ENCODE measurements at regions not wholly inside any gene's neighbourhood (a gene's known extent, or its start where the extent isn't known, plus 50 kb on each side); places are given as distances from the start of the nearest gene placed in this dataset.

GRCh38 chr4:60042231-60042652 is 1157.9 kb upstream of the ADGRL3 start:
- DNase-seq: no peak

GRCh38 chr4:60042941-60043340 is 1157.2 kb upstream of the ADGRL3 start:
- no peak for DNase-seq

DNA sequence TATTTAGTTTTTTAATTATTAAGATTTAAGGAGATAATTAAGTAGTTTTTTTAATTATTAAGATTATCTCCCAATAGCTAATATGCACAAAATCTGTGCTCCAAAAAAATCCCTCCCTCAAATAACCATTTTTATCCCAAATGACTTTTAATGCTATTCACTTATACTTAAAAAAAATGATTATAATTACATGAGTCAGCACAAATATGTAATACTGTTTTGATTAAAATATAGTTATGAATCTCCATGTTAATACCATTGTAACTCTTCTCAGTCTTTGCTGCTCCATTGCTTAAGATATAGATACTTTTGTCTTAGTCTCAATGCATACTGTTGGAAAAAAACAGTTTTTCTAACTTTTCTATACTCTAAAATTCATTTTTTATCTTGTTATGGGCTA is 1121.1 kb upstream of the ADGRL3 start:
- DNase-seq: no peak

GRCh38 chr4:60081839-60082238 is 1118.3 kb upstream of the ADGRL3 start:
- DNase-seq: no peak

DNA sequence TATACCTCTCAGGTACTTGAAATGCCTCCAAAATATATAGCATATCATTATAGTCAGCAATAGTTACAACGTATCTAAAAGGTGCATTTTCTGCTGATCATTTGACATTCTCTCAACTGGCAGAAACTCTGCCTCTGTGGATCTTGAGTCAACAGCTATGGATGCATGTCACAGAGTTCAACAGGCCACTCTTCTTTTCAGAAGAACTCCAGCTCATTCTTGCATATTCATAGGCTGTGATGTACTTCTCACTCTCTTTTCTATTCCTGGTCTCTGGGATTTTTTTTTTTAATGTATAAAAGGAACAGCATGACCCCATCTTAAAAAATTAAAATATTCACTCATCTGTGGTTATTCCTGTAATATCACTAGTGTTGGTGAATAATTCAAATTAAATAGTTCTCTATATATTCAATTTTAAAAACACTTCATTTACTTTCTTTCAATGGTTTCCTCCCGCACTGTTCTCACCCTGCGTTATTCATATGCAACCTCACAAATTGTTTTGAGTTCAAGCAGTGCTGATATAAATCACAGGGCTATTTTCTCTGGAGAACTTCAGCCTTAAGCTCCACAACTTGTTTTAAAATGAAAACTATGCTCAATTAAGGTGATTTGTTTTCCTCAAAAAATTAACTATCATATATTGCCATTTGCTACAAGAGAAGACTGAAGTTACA is 1111.2 kb upstream of the ADGRL3 start:
- DNase-seq: no peak

GRCh38 chr4:60089546-60090273 is 1110.4 kb upstream of the ADGRL3 start:
- no peak for DNase-seq

DNA sequence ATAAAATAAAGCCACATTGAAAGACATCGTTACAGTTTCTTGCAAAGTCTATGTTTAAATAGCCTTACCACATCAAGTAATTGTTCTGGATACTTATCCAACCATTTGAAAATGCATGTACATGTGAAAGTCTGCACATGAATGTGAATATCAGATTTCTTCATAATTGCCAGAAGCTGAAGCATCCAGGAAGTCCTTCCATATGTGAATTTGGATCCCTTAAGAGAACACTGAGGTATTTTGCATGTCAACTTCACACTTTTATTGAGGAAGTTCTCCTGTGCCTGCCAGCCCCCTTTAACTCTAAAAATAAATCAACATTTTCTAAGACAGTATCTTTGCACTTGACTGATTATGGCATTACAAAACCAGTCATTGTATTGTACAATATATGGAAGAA is 1103.5 kb upstream of the ADGRL3 start:
- DNase-seq: no peak

GRCh38 chr4:60116592-60116991 is 1083.5 kb upstream of the ADGRL3 start:
- no peak for DNase-seq

- no peak for DNase-seq
Observed at GRCh38 chr4:60117726-60118323, 1082.3 kb upstream of the ADGRL3 start.

GRCh38 chr4:60122820-60123219 is 1077.3 kb upstream of the ADGRL3 start:
- DNase-seq: no peak

DNA sequence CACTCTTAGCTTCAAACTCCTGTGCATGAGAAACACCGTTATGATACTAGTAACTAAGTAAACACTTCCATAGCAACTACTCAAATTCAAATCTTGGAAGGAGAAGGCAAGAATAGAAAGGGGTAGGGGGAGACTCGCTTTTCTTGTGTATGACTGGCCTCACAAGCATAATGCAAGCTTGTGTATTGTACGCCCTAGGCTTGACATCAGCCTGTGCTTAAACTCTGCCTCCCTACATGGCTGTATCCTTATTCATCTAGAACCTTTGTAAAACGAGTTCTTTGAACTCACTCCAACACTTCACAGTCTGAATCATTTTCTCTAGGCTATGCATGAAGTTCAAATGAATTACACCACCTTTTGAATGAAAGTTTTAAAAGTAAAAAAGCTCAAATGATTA is 1071.2 kb upstream of the ADGRL3 start:
- DNase-seq: no peak

DNA sequence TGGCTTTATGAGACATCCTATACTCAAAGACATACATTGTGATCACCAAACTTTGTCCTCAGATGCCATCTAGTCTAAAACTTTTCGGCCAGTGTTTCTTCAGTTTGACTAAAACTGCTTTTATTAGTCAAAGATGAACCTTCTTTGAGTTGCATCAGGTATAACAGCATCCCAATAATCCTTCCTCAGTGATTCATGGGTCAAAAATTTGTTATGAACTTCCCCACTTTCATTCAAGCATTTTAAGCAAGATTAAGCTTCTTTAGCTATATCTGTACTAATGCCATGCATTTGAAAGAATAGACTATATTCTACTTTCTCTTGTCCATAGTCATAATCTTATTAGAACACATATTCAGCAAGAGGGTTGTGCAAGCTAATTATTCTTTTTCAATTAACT is 1070.4 kb upstream of the ADGRL3 start:
- DNase-seq: no peak

DNA sequence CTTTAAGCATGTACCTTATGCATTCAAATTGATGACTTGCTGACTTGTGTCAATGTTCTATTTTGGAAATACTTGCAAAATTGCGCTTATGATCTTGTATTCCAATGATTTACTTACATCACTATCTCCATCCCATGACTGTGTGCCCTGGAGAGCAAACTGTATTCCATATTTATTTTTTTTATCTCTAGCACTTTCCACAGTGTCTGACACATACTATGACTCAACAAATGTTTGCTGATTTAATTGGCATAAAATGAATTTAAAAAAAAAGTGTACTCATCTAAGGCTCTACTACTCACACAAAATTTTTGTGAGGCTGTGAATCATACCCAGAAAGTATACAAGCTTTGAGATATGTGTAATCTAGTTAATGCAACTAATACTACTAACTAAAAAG is 1066.8 kb upstream of the ADGRL3 start:
- DNase-seq: no peak

GRCh38 chr4:60134099-60134498 is 1066.0 kb upstream of the ADGRL3 start:
- DNase-seq: no peak

GRCh38 chr4:60155088-60155487 is 1045.0 kb upstream of the ADGRL3 start:
- DNase-seq: no peak

GRCh38 chr4:60173103-60173502 is 1027.0 kb upstream of the ADGRL3 start:
- no peak for DNase-seq

DNA sequence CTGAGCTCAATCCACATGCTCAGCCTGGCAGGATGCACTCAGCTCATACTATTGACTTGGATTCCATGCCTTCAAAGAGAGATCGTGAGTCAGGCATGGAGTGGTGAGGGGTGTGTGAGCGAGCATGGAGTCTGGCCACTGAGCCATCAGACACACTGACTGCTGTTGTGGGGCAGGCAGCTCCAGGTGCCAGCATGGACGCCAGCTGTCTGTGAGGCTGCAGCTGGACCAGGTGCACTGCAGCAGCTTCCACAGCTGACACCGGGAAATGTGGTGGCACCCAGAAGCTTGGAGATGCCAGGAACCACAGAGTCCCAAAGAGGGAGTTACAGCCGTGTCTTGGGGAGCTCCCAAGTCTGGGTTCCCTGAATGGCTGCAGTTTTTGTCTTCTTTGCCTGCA is 1026.4 kb upstream of the ADGRL3 start:
- no peak for DNase-seq

- no peak for DNase-seq
Observed at GRCh38 chr4:60175241-60175640, 1024.9 kb upstream of the ADGRL3 start.

DNA sequence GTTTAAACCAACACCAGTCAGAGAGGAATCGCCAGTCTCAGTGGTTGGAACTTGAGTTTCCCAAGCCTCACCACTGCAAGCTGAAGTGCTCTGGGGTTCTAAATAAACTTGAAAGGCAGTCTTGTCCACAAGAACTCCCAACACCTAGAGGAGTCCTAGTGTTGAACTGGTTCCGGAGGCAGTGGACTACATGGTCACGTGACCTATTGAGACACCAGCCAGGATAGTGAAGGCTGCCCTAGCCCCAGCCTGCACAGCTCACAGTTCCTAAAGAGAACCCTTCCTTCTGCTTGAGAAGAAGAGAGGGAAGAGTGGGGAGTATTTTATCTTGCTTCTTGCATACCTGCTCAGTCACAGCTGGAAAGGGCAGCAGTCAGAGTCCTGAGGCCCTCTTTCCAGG is 1012.7 kb upstream of the ADGRL3 start:
- DNase-seq: no peak

GRCh38 chr4:60189286-60189685 is 1010.8 kb upstream of the ADGRL3 start:
- DNase-seq: no peak

DNA sequence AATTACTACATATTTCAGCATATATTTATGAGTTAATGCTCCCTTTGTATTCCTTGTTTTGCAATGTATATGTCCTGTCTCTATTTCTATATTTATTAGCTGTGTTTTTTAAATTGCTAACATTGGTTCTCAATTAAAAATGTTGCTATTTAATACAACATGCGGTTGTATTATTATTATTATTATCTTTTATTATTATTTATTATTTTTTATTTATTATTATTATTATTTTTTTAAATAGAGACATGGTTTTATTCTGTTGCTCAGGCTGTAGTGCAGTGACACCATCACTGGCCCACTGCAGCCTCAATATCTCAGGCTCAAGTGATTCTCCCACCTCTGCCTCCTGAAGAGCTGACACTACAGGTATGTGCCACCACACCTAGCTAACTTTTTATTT is 1005.9 kb upstream of the ADGRL3 start:
- DNase-seq: no peak

- no peak for DNase-seq
Observed at GRCh38 chr4:60195256-60195655, 1004.9 kb upstream of the ADGRL3 start.

DNA sequence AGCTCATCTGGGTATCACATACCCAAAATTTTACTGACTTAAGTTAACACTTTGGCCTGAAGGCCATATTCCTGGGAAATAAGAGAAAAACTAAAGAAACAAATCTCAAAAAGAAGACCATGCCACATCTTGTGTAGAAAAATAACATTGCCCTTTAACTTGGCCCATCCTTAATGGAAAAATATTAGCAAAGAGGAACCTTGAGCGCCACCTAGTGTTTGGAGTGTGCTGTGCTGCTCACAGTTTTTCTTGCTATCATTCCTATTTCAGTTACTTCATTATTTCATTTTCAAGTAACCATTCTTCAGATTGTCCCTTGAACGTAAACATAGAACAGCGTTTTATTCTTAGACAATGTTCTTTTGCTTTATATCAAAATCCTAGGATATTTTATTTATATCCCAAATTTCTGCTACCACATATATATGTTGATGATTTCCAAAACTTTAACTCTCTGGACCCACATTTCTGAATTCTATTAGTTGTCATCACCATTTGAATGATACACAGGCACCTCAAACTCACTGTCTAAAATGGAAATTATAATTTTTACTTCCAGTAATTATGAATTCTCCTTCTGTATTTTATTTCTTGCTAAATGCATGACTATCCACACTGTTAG is 999.0 kb upstream of the ADGRL3 start:
- peak; percentile 3 for DNase-seq

- DNase-seq: no peak
Observed at GRCh38 chr4:60209588-60209987, 990.5 kb upstream of the ADGRL3 start.

Measured in HCEC 1CT (cell line).